HG03095 (cell line): ENCODE measurements at regions not wholly inside any gene's neighbourhood (a gene's known extent, or its start where the extent isn't known, plus 50 kb on each side); places are given as distances from the start of the nearest gene placed in this dataset.

Source experiments
- ATAC-seq: cut with Tn5 transposase; IDR thresholded peaks from one replicate; pipeline ENCODE4 v1.9.1; 2021; ENCODE audit warnings: moderate library complexity; ENCODE audit not compliant: unreplicated experiment

- no peak for ATAC-seq
Observed at GRCh38 chr18:34077599-34077998, 147.1 kb downstream of the NOL4 start.

DNA sequence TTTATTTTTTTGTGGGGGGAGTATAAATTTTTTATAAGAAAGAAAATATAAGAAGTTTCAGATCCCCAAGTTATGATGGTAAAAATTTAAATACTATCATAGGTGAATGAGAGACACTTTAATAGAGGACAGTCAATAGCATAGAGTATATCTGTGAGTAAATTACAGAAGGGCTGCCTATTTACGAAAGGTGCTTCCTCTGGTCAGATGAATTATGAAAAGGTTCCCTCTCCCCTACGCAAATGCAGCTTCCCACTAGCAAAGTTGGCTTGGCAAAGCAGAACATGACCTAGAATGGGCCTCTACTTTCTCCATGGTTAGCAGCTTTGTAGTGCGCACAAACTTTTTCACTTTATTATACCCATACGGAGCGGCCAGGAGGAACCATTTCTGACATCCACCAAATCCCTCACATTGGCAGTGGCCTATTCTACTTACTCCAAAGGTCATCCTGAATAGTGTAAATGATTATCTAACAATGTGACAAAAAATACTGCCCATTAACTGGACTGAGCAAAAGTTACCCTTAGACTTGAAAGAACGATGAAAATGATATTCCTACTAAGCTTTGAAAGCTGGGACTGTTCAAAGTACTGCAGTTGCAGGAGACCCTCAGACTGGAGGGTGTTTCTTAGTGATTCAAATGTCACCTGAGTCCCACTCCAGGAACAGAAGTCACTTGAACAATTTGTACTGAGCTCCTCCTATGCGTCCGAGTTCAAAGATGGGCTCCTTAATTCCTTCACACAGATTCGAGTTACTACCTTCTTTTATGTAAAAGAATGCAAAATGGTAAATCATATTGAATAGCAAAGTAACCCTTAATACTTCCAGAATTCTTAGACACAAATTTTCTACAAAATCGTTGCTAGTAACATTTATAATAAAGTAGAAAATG is 148.5 kb downstream of the NOL4 start:
- ATAC-seq = no peak

DNA sequence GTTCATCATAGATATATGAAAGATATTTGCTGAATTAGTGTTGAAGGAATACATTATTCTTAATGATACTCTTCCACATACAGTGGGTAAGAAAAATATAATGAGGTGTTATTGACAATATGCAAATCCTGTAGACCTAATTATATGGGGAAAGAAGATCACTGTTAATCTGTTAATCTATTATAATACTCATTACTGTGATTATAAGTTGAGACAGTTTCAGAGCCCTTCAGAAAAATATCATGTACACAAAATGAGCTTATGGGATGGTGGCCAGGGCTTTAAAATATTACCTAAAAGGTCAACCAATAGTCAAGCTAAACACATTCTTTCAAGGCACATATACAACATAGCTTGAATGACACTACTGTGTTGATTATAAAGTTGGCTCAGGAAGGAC is 163.5 kb downstream of the NOL4 start:
- no peak for ATAC-seq

- no peak for ATAC-seq
Observed at GRCh38 chr18:34055227-34055626, 169.5 kb downstream of the NOL4 start.

DNA sequence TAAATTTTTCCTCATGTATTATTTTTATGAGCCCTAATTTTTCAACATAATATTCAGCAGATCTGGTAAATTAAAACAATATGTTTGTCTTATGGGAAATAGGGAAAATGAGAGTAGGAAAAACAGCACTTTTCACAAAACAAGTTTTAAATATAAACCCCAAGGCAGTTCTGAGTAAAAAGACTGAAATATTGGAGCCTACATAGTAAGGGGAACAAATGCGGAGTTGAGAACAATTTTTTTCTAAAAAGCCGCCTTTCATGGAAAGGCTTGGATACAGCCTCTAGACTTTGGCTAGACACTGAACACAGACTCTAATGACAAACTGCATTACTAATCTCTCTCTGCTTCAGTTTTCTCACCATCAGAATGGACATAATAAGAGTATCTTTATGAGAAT is 174.1 kb downstream of the NOL4 start:
- no peak for ATAC-seq

- no peak for ATAC-seq
Observed at GRCh38 chr18:34049511-34049910, 175.2 kb downstream of the NOL4 start.

GRCh38 chr18:34048423-34048822 is 176.3 kb downstream of the NOL4 start:
- ATAC-seq = no peak

DNA sequence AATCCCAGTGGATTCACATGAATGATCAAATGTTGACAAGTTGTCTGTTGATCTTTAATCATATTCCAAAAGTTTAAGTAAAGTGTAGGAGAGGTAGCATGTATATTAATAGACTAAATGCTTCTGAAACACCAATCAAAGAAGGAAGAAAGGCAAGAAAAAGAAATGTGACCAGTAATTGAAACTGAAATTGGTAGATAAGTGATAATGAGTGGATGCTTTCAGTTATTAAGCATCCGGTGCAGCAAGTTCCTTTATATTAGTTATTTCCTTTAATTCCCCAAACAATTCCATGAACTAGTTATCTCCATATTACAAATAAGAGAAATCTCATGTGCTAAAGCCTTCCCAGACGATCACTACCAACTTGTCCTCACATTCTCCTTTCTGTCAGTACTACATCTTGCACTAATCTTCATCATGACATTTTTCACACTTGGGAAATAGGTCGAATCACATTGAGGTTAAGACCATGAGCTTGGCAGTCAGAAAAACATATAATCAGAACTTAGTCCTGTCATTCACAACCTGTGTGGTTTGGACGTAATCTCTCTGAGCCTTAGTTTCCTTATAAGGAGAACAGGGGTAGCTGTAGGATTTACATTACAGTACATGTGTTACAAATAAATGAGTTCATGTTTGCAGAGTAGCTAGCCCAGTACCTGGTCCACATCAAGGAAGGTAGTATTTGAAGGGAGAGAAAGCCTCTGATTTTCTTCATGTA is 182.1 kb downstream of the NOL4 start:
- ATAC-seq = no peak

DNA sequence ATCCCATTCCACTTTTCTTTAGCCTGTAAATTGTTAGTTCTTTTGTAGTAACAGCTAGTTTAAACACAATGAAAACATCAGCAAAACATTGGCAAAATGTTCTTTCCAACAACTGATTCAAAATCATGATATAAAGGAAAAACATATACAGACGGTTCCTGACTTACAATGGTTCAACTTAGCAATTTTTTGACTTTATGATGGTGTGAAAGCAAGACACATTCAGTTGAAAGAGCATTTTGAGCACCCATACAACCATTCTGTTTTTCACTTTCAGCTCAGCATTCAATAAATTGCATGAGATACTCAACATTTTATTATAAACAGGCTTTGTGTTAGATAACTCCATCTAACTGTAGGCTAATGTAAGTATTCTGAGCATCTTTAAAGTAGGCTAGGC is 185.1 kb downstream of the NOL4 start:
- ATAC-seq = no peak

GRCh38 chr18:34039201-34039600 is 185.5 kb downstream of the NOL4 start:
- ATAC-seq = no peak

DNA sequence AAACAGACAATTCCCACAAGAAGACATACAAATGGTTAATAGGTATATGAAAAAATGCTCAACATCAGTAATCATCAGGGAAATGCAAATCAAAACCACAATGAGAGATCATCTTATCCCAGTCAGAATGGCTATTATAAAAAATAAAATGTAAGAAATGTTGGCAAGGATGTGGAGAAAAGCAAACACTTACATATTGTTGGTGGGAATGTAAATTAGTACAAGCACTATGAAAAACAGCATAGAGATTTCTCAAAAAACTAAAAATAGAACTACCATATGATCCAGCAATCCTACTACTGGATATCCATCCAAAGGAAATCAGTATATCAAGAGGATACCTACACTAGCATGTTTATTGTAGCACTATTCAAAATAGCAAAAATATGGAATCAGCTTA is 186.6 kb downstream of the NOL4 start:
- no peak for ATAC-seq

DNA sequence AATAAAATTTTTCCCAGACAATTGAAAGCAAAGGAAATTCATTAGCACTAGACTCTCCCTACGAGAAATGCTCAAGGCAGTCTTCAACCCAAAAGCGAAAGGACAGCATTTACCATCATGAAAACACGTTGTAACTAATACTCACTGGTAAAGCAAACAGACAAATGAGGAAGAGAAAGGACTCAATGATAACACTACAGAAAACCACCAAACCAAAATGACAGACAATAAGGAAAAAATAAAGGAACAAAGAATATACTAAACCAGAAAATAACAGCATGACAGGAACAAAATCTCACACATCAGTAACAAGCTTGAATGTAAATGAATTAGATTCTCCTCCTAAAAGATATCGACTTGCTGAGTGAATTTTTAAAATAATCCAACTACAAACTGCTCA is 190.7 kb downstream of the NOL4 start:
- ATAC-seq = no peak

- no peak for ATAC-seq
Observed at GRCh38 chr18:34031810-34032209, 192.9 kb downstream of the NOL4 start.

GRCh38 chr18:34028324-34028723 is 196.4 kb downstream of the NOL4 start:
- ATAC-seq = no peak

DNA sequence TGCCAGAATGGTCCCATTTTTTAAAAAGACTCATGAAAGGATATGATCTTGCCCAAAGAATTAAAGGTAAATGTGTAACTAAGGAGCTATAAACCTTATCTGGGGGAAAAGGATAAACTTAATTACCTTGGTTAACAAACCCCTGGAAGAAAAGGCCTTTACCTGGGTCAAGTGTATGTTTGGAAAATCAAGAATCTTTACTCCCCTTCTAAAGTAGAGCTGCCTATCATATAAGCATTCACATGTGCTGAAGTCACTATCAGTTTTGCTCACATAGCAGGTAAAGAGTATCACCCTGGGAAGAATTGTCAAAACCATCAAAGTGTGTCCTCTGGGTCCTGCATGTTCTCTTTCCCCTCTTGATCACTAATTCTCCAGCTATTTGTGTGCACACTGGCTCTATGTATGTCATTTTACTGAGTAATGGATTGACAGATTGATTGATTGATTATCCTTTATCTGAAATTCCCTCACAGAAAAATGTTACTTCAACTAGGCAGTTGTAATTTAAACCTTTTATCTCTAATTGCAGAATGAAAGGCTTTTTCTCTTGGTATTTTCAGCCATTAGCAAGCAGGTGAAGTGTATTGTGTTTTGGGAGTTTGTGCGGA is 199.4 kb downstream of the NOL4 start:
- ATAC-seq = no peak

GRCh38 chr18:34023471-34023870 is 201.2 kb downstream of the NOL4 start:
- no peak for ATAC-seq

- ATAC-seq = no peak
Observed at GRCh38 chr18:34018336-34018735, 206.4 kb downstream of the NOL4 start.

- no peak for ATAC-seq
Observed at GRCh38 chr18:34003687-34004086, 221.0 kb downstream of the NOL4 start.

DNA sequence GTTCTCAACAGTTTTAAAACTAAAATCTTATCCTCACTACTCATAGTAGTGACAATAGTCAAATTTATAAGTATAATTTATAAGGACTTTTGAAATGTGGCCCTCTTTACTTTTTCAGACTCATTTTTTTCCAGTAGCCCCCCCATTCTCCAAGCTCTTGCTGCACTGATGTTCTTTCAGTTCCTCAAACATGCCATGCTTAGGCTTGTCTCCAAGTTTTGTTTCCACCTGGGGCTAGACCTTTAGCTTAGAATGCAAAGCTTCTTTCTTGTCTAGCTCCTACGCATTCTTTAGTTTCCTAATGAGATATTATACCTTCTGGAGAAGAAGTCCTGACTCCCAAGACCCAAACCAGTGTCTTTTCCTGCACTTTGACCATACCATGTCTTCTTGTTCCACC is 222.6 kb downstream of the NOL4 start:
- ATAC-seq = no peak

- no peak for ATAC-seq
Observed at GRCh38 chr18:34001376-34001775, 223.3 kb downstream of the NOL4 start.

DNA sequence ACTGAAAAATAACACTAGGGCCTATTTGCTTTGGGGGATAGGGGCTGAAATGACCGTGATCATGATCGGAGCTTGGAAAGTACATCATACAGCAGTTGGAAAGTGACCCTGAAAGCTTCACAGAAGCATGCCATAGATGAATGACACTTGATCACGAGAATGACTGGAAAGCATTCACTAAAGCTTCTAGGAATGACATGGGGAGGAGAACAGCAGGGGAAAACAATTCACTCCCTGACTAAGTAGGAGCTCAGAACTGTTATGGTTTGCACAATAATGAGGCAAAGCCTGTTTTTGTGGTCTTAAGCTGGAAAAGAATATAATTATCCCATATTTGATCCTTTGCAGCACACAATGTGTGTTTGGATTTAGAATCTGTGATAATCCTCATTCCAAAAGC is 237.5 kb downstream of the NOL4 start:
- no peak for ATAC-seq

- ATAC-seq = no peak
Observed at GRCh38 chr18:33983126-33983525, 241.6 kb downstream of the NOL4 start.
